ENCODE measurements at regions not wholly inside any gene's neighbourhood (a gene's known extent, or its start where the extent isn't known, plus 50 kb on each side); places are given as distances from the start of the nearest gene placed in this dataset.
"Not testable (repeated sequence)": the region's sequence is repeated elsewhere in the genome, so short reads cannot be mapped to it uniquely, and the experiment has no call there.

DNA sequence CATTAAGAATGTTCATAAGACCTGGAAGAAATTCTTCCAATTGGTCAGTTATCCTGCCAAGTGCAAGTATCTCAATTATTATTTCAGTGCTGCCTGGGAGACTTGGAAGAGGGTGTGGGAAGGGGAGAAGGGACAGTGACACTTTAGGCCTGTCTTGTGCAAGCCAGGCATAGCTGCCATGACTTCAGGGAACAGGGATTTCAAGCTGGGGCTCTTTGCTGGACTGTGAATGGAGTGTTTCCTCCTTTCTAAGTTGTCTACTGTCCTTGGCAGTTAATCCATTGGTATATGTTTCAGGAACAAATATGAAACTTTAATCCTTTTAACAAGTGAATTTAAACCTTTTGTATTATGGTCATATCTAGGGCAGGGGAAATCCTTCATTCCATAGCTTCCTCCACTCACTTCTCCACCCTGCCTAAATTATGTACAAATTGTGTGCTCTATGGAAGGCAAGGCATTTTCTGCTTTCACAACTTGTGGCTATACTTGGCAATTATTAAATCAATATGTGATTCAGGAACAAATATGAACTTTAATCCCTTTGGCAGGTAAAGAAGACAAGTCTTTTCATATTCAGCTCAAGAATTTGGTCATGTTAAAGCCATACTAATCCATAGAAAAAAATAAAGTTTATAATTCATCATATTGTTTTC, 72.7 kb upstream of the IL33 start:
- TF ChIP-seq, protein P1, sequence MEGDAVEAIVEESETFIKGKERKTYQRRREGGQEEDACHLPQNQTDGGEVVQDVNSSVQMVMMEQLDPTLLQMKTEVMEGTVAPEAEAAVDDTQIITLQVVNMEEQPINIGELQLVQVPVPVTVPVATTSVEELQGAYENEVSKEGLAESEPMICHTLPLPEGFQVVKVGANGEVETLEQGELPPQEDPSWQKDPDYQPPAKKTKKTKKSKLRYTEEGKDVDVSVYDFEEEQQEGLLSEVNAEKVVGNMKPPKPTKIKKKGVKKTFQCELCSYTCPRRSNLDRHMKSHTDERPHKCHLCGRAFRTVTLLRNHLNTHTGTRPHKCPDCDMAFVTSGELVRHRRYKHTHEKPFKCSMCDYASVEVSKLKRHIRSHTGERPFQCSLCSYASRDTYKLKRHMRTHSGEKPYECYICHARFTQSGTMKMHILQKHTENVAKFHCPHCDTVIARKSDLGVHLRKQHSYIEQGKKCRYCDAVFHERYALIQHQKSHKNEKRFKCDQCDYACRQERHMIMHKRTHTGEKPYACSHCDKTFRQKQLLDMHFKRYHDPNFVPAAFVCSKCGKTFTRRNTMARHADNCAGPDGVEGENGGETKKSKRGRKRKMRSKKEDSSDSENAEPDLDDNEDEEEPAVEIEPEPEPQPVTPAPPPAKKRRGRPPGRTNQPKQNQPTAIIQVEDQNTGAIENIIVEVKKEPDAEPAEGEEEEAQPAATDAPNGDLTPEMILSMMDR (IDR thresholded peaks at IDR 0.05; ENCODE audit: control insufficient read depth, insufficient read depth, low read depth, low read length, missing control alignments) = no peak
- no peak overlapping the region for H3K4me3 ChIP-seq (ENCODE audit: control insufficient read depth, low read depth, low read length)
- no peak for DNase-seq (ENCODE audit: low read depth)

DNA sequence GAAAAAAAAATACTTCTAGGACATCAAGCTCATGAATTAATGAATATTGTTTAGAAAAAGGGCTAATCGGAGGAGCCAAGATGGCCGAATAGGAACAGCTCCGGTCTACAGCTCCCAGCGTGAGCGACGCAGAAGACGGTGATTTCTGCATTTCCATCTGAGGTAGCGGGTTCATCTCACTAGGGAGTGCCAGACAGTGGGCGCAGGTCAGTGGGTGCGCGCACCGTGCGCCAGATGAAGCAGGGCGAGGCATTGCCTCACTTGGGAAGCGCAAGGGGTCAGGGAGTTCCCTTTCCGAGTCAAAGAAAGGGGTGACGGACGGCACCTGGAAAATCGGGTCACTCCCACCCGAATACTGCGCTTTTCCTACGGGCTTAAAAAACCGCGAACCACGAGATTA, 79.8 kb upstream of the IL33 start:
- DNase-seq (ENCODE audit: low read depth); H3K4me3 ChIP-seq (ENCODE audit: control insufficient read depth, low read depth, low read length): not testable (repeated sequence)

DNA sequence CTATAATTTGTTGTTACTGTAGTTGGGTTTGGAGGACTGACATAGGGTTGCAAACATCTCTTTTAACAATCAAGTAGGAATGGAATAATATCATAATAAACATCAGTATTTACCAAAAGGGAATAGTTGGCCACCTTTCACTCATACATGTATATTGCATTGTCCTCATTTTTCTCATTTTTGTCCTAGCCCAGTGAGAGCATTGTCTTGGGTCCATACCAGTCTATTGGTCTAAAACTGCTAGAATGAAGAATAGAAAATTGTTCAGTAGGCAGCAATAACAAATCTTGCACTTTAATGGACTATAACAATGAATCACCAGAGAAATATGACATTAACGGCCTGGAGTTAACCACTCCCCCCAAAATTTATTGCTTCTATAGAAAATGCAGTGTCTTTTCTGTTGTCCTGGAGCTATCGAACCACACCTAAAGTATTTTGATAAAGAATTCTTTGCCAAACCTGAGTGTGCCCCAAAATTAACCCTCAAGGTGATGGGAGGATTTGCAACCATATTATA, 80.9 kb upstream of the IL33 start:
- TF ChIP-seq, protein P1 (IDR thresholded peaks at IDR 0.05; ENCODE audit: control insufficient read depth, insufficient read depth, low read depth, low read length, missing control alignments) = no peak
- no peak for DNase-seq (ENCODE audit: low read depth)
- no peak overlapping the region for H3K4me3 ChIP-seq (ENCODE audit: control insufficient read depth, low read depth, low read length)

DNA sequence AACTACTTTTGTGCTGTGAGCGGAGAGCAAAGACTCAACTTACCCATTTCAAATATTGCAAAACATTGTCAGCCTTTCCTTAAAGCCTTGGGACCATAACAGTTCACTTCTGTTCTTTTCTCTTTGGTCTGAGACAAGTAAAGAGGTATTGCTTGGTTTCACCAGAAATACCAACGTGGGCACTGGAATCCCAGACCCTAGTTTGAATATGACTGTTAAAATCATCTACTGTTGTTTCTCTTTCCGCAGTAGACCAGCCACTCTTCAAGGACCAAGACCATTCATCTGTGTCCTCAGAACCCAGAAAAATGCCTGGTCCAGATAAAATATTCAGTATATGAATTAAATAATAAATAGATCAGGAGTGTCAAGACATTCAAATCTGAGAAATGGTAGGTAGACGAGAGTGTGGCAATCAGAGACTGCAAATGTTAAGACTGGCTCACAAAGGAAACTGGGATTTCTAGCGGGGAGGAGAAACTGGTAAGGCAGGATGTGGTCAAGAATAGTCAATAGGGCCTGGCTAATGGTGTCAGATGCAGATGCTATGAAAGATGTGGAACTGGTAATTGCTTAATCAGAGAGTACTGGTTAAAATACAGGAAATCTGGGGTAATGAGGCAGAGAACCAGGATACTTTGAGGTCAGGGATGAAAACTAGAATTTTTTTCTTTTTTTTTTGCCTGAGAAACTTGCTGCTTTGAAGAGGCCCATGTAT, 82.1 kb upstream of the IL33 start:
- DNase-seq (ENCODE audit: low read depth) = no peak
- no peak overlapping the region for H3K4me3 ChIP-seq (ENCODE audit: control insufficient read depth, low read depth, low read length)
- TF ChIP-seq, protein P1 (IDR thresholded peaks at IDR 0.05; ENCODE audit: control insufficient read depth, insufficient read depth, low read depth, low read length, missing control alignments) = no peak

DNA sequence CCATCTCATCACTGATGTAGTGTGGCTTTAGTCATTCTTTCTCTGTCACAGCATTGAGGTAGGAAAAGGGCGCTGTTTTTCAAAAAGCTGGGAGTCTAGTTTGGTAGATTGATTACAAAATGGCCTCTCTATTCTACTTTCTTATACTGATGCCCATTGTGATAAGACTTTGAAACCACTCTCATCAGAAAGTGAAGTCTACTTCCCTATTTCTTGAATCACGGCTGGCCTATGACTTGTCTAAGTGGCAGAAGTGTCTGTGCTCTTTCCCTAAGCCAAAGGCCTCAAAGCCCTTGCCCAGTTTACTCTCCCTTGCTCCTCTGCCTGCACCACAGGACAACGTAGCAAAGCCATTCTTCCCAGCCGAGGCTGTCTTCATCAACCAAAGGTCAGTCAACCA, 83.0 kb upstream of the IL33 start:
- TF ChIP-seq, protein P1 (IDR thresholded peaks at IDR 0.05; ENCODE audit: control insufficient read depth, insufficient read depth, low read depth, low read length, missing control alignments) = no peak
- DNase-seq (ENCODE audit: low read depth) = no peak
- H3K4me3 ChIP-seq (ENCODE audit: control insufficient read depth, low read depth, low read length) = no peak overlapping the region

DNA sequence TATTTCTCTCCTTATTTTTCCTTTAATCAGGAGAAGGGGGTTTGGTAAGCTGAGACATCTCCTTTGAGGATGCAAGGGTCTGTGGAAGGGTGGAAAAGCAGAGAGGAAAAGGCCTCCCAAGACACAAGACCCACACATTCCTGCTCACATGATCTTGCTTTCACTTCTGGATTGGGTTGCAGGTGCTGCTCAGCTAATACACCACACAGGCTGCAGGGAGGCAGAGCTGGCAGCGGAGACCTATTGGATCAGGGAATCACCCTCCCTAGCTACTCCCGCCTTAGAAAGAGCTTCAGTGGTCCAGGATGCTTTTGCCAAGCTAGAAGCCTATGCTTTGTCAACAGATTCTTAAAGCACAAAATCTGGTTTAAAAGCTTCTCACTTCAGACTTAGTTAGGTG, 87.6 kb upstream of the IL33 start:
- TF ChIP-seq, protein P1 (IDR thresholded peaks at IDR 0.05; ENCODE audit: control insufficient read depth, insufficient read depth, low read depth, low read length, missing control alignments) = no peak
- H3K4me3 ChIP-seq (ENCODE audit: control insufficient read depth, low read depth, low read length) = no peak overlapping the region
- no peak for DNase-seq (ENCODE audit: low read depth)

DNA sequence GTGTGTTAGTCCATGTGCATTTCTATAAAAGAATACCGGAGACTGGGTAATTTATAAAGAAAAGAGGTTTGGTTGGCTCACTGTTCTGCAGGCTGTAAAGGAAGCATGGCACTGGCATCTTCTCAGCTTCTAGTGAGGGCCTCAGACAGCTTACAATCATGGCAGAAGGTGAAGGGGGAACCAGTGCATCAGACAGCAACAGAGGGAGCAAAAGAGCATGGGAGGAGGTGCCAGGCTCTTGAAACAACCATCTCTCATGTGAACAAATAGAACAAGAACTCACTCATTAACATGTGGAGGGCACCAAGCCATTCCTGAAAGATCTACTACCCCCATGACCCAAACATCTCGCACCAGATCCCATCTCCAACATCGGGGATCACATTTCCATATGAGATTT, 89.2 kb upstream of the IL33 start:
- TF ChIP-seq, protein P1 (IDR thresholded peaks at IDR 0.05; ENCODE audit: control insufficient read depth, insufficient read depth, low read depth, low read length, missing control alignments) = no peak
- DNase-seq (ENCODE audit: low read depth) = no peak
- H3K4me3 ChIP-seq (ENCODE audit: control insufficient read depth, low read depth, low read length) = no peak overlapping the region

Data from AG09309 (cell line).